ENCODE measurements at regions not wholly inside any gene's neighbourhood (a gene's known extent, or its start where the extent isn't known, plus 50 kb on each side); places are given as distances from the start of the nearest gene placed in this dataset.

DNA sequence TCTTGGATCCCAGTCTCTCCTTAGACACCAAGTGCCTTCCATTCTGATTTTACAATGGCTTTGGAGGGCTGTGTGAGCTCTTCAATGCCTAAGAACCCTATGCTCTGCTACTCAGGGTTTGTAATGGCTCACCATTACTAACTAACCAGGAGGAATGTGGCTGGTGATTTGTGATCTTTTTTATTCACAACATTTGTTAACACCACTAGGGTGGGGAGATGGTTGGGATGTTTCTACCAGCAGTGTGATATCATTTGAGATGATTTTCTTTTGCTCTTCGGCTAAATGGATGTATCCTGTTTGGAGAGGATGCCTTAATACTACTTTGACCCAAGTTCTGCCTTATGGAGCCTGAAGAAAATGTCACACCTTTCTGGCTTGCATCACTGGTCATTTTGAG, 226.9 kb downstream of the MFSD1 start:
- no peak overlapping the region for H3K27ac ChIP-seq (ENCODE audit: low read depth in 1 of 2, low read length in 1 of 2)
- DNase-seq (ENCODE audit: low read depth in 6 of 9, low spot score in 9 of 9), result no peak
- H3K27me3 ChIP-seq (ENCODE audit: control insufficient read depth in 2 of 2, insufficient read depth in 1 of 2, low read length in 1 of 2), result no peaks in the 10 kb centered on the region
- no peaks in the 10 kb centered on the region for H3K4me1 ChIP-seq (ENCODE audit: control insufficient read depth in 2 of 2, insufficient read depth in 2 of 2, low read length in 2 of 2)
- no peak overlapping the region for H3K4me3 ChIP-seq (ENCODE audit: low read length in 2 of 2)
- H3K36me3 ChIP-seq (ENCODE audit: control insufficient read depth in 2 of 2, insufficient read depth in 2 of 2, low read length in 1 of 2), result no peaks in the 10 kb centered on the region
- WGBS, result 91% methylated on average over 1 of the region's 1 CpG
- H3K9me3 ChIP-seq (ENCODE audit: control insufficient read depth in 2 of 2, insufficient read depth in 1 of 2, low read length in 1 of 2), result peaks cover 0 to 9% of the 10 kb centered on the region in 2 donors

DNA sequence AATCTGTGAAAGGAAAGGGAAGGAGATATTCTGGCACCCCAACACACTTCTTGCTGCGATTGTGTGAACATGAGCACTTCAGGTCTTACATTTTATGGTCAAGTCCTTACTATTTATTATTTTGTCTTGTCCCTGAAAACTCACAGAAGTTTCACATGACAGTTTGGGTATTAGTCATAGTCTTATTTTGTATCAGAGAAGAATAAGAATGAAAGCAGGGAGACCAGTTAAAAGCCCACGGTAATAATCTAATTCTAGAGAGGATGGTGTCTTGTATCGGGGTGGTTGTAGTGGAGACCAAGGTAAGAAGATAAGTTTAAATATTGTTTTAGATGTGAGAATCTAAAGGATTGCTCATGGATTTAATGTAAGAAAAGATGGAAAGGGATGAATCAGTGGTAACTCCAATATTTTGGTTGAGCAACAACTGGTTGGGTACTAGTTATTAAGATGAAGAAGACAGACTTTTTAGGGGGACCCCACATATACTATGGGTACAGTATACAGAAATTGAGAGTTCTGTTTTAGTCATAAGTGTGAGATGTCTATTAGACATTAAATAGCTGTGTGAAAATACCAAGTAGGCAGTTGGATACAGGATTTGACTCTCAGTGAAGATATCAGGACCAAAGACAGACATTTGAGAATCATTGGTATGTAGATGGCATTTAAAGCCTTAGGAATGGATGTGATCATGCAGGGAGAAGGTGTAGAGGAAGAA, 227.6 kb downstream of the MFSD1 start:
- Histone ChIP-seq H3K36me3 (ENCODE audit: control insufficient read depth in 2 of 2, insufficient read depth in 2 of 2, low read length in 1 of 2) (no peaks in the 10 kb centered on the region), H3K4me1 (ENCODE audit: control insufficient read depth in 2 of 2, insufficient read depth in 2 of 2, low read length in 2 of 2) (no peaks in the 10 kb centered on the region), H3K27ac (ENCODE audit: low read depth in 1 of 2, low read length in 1 of 2) (no peak overlapping the region), H3K9me3 (ENCODE audit: control insufficient read depth in 2 of 2, insufficient read depth in 1 of 2, low read length in 1 of 2) (peaks cover 0 to 9% of the 10 kb centered on the region in 2 donors), H3K27me3 (ENCODE audit: control insufficient read depth in 2 of 2, insufficient read depth in 1 of 2, low read length in 1 of 2) (no peaks in the 10 kb centered on the region), H3K4me3 (ENCODE audit: low read length in 2 of 2) (no peak overlapping the region)
- WGBS, result 89% methylated on average over 3 of the region's 3 CpGs
- no peak for DNase-seq (ENCODE audit: low read depth in 6 of 9, low spot score in 9 of 9)

- Histone ChIP-seq H3K27ac (ENCODE audit: low read depth in 1 of 2, low read length in 1 of 2) (no peak overlapping the region), H3K4me3 (ENCODE audit: low read length in 2 of 2) (no peak overlapping the region), H3K36me3 (ENCODE audit: control insufficient read depth in 2 of 2, insufficient read depth in 2 of 2, low read length in 1 of 2) (no peaks in the 10 kb centered on the region), H3K9me3 (ENCODE audit: control insufficient read depth in 2 of 2, insufficient read depth in 1 of 2, low read length in 1 of 2) (peaks cover 0 to 9% of the 10 kb centered on the region in 2 donors), H3K4me1 (ENCODE audit: control insufficient read depth in 2 of 2, insufficient read depth in 2 of 2, low read length in 2 of 2) (no peaks in the 10 kb centered on the region), H3K27me3 (ENCODE audit: control insufficient read depth in 2 of 2, insufficient read depth in 1 of 2, low read length in 1 of 2) (no peaks in the 10 kb centered on the region)
- DNase-seq (ENCODE audit: low read depth in 6 of 9, low spot score in 9 of 9), result no peak
- WGBS, result 76% methylated on average over 1 of the region's 1 CpG
These were observed 228.3 kb downstream of the MFSD1 start for GRCh38 chr3:159030138-159030670.

- H3K4me1 ChIP-seq (ENCODE audit: control insufficient read depth in 2 of 2, insufficient read depth in 2 of 2, low read length in 2 of 2), result no peaks in the 10 kb centered on the region
- no peaks in the 10 kb centered on the region for H3K27me3 ChIP-seq (ENCODE audit: control insufficient read depth in 2 of 2, insufficient read depth in 1 of 2, low read length in 1 of 2)
- H3K36me3 ChIP-seq (ENCODE audit: control insufficient read depth in 2 of 2, insufficient read depth in 2 of 2, low read length in 1 of 2), result no peaks in the 10 kb centered on the region
- peaks cover 0 to 7% of the 10 kb centered on the region in 2 donors for H3K9me3 ChIP-seq (ENCODE audit: control insufficient read depth in 2 of 2, insufficient read depth in 1 of 2, low read length in 1 of 2)
- no peak overlapping the region for H3K4me3 ChIP-seq (ENCODE audit: low read length in 2 of 2)
- no peak for DNase-seq (ENCODE audit: low read depth in 6 of 9, low spot score in 9 of 9)
- WGBS, result 81% methylated on average over 6 of the region's 6 CpGs
- H3K27ac ChIP-seq (ENCODE audit: low read depth in 1 of 2, low read length in 1 of 2), result no peak overlapping the region
These were observed 229.2 kb downstream of the MFSD1 start for GRCh38 chr3:159030886-159031679.

- 100% methylated on average over 1 of the region's 1 CpG for WGBS
- no peak overlapping the region for H3K4me3 ChIP-seq (ENCODE audit: low read length in 2 of 2)
These were observed 230.5 kb downstream of the MFSD1 start for GRCh38 chr3:159032311-159032710.

DNA sequence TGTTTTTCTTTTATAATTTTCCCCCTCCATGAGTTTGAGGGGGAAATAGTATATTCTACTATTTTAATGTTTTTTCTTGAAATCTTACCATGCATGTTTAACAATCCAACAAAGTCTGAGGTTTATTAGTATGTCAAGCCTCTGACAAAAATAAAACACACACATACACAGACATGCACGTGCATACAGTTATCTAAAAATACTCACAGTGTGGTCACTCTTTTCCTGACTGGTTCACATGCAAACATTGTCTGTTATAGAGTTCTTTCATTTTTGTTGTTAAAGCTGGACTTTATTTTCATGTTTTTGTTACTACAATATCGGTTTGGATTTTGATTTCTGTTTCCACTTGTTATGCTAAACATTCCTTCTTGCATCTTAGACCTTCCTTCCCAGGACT, 236.6 kb downstream of the MFSD1 start:
- no peak for DNase-seq (ENCODE audit: low read depth in 6 of 9, low spot score in 9 of 9)
- no peaks in the 10 kb centered on the region for H3K9me3 ChIP-seq (ENCODE audit: control insufficient read depth in 2 of 2, insufficient read depth in 1 of 2, low read length in 1 of 2)
- no peaks in the 10 kb centered on the region for H3K36me3 ChIP-seq (ENCODE audit: control insufficient read depth in 2 of 2, insufficient read depth in 2 of 2, low read length in 1 of 2)
- no peak overlapping the region for H3K4me3 ChIP-seq (ENCODE audit: low read length in 2 of 2)
- H3K4me1 ChIP-seq (ENCODE audit: control insufficient read depth in 2 of 2, insufficient read depth in 2 of 2, low read length in 2 of 2), result no peaks in the 10 kb centered on the region
- WGBS, result 58% methylated on average over 2 of the region's 2 CpGs
- no peaks in the 10 kb centered on the region for H3K27me3 ChIP-seq (ENCODE audit: control insufficient read depth in 2 of 2, insufficient read depth in 1 of 2, low read length in 1 of 2)
- no peak overlapping the region for H3K27ac ChIP-seq (ENCODE audit: low read depth in 1 of 2, low read length in 1 of 2)

More at GRCh38 chr3:159032311-159032710, 230.5 kb downstream of the MFSD1 start:
- no peak for DNase-seq (ENCODE audit: low read depth in 6 of 9, low spot score in 9 of 9)
- H3K36me3 ChIP-seq (ENCODE audit: control insufficient read depth in 2 of 2, insufficient read depth in 2 of 2, low read length in 1 of 2), result no peaks in the 10 kb centered on the region
- no peaks in the 10 kb centered on the region for H3K9me3 ChIP-seq (ENCODE audit: control insufficient read depth in 2 of 2, insufficient read depth in 1 of 2, low read length in 1 of 2)
- no peaks in the 10 kb centered on the region for H3K27me3 ChIP-seq (ENCODE audit: control insufficient read depth in 2 of 2, insufficient read depth in 1 of 2, low read length in 1 of 2)
- no peaks in the 10 kb centered on the region for H3K4me1 ChIP-seq (ENCODE audit: control insufficient read depth in 2 of 2, insufficient read depth in 2 of 2, low read length in 2 of 2)
- H3K27ac ChIP-seq (ENCODE audit: low read depth in 1 of 2, low read length in 1 of 2), result no peak overlapping the region

GRCh38 chr3:159039286-159039685, 237.4 kb downstream of the MFSD1 start:
- Histone ChIP-seq H3K27ac (ENCODE audit: low read depth in 1 of 2, low read length in 1 of 2) (no peak overlapping the region), H3K4me3 (ENCODE audit: low read length in 2 of 2) (no peak overlapping the region), H3K4me1 (ENCODE audit: control insufficient read depth in 2 of 2, insufficient read depth in 2 of 2, low read length in 2 of 2) (no peaks in the 10 kb centered on the region), H3K27me3 (ENCODE audit: control insufficient read depth in 2 of 2, insufficient read depth in 1 of 2, low read length in 1 of 2) (no peaks in the 10 kb centered on the region), H3K9me3 (ENCODE audit: control insufficient read depth in 2 of 2, insufficient read depth in 1 of 2, low read length in 1 of 2) (no peaks in the 10 kb centered on the region), H3K36me3 (ENCODE audit: control insufficient read depth in 2 of 2, insufficient read depth in 2 of 2, low read length in 1 of 2) (no peaks in the 10 kb centered on the region)
- WGBS, result 64% methylated on average over 2 of the region's 2 CpGs
- no peak for DNase-seq (ENCODE audit: low read depth in 6 of 9, low spot score in 9 of 9)

DNA sequence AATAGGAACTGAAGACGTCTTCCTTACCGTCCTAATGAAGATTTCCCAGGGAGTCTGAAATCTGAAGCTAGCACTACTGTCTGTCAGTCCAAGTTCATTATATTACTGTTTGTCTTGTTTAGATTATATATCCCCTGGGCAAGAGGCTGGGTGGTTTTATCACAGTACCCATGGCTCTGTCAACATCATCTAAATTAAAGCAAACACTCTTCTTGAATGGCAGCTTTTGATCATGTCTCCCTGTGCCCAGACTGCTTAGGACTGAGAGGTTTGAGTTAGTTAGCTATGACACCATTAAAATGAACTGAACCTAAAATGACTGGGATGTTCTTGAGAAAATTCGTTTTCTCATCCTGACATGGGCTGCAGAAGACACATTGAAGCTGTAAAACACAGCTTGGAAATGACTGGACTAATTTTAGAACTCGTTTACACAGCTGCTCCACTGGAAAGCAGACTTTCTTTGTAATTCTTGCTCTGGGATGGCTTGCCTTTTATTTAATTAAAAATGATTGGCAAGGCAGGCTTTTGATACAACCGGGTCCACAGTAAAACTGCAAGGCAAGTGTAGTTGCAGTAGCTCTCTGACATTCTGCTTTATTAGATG, 243.5 kb downstream of the MFSD1 start:
- no peaks in the 10 kb centered on the region for H3K4me1 ChIP-seq (ENCODE audit: control insufficient read depth in 2 of 2, insufficient read depth in 2 of 2, low read length in 2 of 2)
- H3K27ac ChIP-seq (ENCODE audit: low read depth in 1 of 2, low read length in 1 of 2), result no peak overlapping the region
- H3K27me3 ChIP-seq (ENCODE audit: control insufficient read depth in 2 of 2, insufficient read depth in 1 of 2, low read length in 1 of 2), result no peaks in the 10 kb centered on the region
- H3K4me3 ChIP-seq (ENCODE audit: low read length in 2 of 2), result no peak overlapping the region
- H3K36me3 ChIP-seq (ENCODE audit: control insufficient read depth in 2 of 2, insufficient read depth in 2 of 2, low read length in 1 of 2), result no peaks in the 10 kb centered on the region
- H3K9me3 ChIP-seq (ENCODE audit: control insufficient read depth in 2 of 2, insufficient read depth in 1 of 2, low read length in 1 of 2), result no peaks in the 10 kb centered on the region
- WGBS, result 78% methylated on average over 5 of the region's 5 CpGs
- no peak for DNase-seq (ENCODE audit: low read depth in 6 of 9, low spot score in 9 of 9)

GRCh38 chr3:159047361-159047760, 245.5 kb downstream of the MFSD1 start:
- WGBS, result 95% methylated on average over 3 of the region's 3 CpGs
- Histone ChIP-seq H3K27ac (ENCODE audit: low read depth in 1 of 2, low read length in 1 of 2) (no peak overlapping the region), H3K36me3 (ENCODE audit: control insufficient read depth in 2 of 2, insufficient read depth in 2 of 2, low read length in 1 of 2) (no peaks in the 10 kb centered on the region), H3K9me3 (ENCODE audit: control insufficient read depth in 2 of 2, insufficient read depth in 1 of 2, low read length in 1 of 2) (no peaks in the 10 kb centered on the region), H3K4me3 (ENCODE audit: low read length in 2 of 2) (no peak overlapping the region), H3K4me1 (ENCODE audit: control insufficient read depth in 2 of 2, insufficient read depth in 2 of 2, low read length in 2 of 2) (no peaks in the 10 kb centered on the region), H3K27me3 (ENCODE audit: control insufficient read depth in 2 of 2, insufficient read depth in 1 of 2, low read length in 1 of 2) (no peaks in the 10 kb centered on the region)
- no peak for DNase-seq (ENCODE audit: low read depth in 6 of 9, low spot score in 9 of 9)

All from thymus (tissue), 11 donors.